GM19023 (cell line): ENCODE measurements at regions not wholly inside any gene's neighbourhood (a gene's known extent, or its start where the extent isn't known, plus 50 kb on each side); places are given as distances from the start of the nearest gene placed in this dataset.
"Not testable (repeated sequence)": the region's sequence is repeated elsewhere in the genome, so short reads cannot be mapped to it uniquely, and the experiment has no call there.

ENCODE experiments used
- ATAC-seq: cut with Tn5 transposase; IDR thresholded peaks from one replicate; pipeline ENCODE4 v1.9.1; 2021; ENCODE audit warnings: mild to moderate bottlenecking, moderate library complexity; ENCODE audit not compliant: unreplicated experiment

GRCh38 chr9:129301941-129302340 is 123.9 kb upstream of the IER5L start:
- ATAC-seq, result no peak

DNA sequence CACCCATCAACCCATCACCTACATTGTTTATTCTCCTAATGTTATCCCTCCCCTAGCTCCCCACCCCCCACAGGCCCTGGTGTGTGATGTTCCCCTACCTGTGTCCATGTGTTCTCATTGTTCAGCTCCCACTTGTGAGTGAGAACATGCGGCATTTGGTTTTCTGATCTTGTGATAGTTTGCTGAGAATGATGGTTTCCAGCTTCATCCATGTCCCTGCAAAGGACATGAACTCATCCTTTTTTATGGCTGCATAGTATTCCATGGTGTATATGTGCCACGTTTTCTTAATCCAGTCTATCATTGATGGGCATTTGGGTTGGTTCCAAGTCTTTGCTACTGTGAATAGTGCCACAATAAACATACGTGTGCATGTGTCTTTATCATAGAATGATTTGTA is 118.1 kb upstream of the IER5L start:
- not testable (repeated sequence) for ATAC-seq

DNA sequence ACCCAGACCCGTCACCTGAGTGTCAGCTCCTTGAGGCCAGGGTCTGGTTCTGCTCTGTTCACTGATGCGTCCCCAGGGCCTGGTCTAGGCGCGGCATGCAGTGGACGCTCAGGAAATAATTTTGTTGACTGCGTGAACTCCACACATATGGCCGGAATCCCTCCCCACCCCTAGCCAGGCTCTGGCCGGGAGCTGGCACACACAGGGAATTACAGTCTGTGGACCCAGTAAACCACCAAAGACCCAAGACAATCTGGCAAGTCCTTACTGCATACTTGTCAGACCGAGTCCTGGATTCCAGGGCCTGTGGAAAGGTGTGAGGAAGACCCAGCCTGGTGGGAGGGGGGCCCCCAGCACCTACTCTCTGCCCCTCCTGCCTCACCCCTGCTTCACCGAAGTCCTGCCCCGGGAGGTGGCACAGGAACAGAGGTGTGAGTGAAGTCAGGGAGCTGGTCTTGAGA is 113.0 kb upstream of the IER5L start:
- ATAC-seq, result no peak

GRCh38 chr9:129290606-129291005 is 112.5 kb upstream of the IER5L start:
- no peak for ATAC-seq

DNA sequence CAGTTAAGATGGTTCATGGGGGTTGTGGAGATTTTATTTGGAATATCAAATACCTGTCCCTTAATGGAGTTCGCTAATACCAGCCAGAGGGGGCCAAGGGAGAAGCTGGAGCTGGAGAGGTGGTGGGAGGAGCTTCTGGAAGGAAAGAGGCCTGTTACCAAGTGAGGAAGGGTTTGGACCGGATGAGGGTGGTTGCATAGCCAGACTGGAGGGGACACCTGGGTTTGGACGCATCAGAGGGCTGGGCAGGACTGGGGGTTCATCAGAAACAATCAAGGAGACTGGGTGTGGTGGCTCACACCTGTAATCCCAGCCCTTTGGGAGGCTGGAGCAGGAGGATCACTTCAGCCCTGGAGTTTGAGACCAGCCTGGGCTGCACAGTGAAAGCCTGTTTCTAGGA is 111.8 kb upstream of the IER5L start:
- no peak for ATAC-seq

DNA sequence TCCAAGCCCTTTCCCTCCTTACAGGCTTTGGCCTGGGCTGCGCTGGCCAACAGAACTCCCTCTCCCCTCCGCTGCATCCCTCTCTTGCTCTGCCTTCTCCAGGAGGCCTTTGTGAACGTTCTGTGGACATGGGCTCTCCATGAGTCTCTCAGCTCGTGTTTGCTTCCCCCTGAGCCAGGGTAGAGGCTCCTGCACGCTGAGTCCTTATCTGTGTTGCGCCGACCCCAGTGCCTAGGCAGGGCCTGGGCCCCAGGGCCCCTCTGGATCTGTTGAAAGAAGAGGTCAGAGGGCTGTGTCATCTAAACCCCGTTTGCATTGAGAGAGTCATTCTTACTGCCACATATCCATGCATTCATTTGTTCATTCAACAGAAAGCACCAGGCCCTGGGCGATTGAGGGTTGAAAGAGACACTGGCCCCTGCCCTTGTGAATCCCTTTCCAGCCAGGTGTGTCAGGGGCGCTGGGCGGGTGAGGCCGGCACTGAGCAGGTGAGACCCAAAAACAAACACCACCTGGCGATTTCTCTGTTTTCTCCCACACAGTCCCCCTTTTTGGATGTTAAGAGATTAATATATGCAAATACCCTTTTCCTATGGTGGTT is 111.2 kb upstream of the IER5L start:
- no peak for ATAC-seq

- no peak for ATAC-seq
Measured at GRCh38 chr9:129287619-129288305, 109.7 kb upstream of the IER5L start.

DNA sequence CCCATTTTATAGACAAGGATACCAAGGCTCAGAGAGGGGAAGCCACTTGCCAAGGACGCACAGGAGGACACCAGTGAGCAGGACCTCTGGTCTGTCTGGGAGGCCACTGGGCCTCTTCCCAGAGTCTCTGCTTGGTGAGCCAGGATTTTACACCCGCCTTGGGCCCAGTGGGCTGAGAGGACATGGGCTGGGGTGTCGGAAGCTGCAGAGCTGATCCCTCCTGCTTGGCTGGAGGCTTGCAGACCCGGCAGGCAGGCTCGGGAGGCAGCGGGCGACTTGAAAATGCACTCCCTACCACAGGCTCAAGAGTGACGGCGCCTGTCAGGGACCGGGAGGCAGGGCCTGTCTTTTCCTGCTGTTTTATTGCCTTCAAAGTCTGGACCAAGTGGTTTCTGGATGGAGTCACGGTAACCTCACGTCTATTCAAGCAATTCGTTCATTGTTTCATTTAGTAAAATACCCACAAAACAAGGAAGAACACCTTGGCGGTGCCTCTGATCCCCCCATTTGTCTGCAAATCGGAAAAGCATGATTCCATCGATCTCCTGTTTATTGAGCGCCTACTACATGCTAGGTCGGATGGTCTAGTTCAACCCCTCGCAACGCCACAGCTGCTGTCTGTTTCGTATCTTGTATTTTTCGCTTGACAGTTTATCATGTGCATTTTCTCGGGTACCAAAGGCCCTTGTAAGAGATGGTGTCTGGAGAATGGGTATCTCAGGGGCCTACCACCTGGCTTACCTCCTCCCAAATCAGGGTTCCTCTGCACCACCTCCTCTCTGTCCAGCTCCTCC is 108.1 kb upstream of the IER5L start:
- ATAC-seq, result no peak

DNA sequence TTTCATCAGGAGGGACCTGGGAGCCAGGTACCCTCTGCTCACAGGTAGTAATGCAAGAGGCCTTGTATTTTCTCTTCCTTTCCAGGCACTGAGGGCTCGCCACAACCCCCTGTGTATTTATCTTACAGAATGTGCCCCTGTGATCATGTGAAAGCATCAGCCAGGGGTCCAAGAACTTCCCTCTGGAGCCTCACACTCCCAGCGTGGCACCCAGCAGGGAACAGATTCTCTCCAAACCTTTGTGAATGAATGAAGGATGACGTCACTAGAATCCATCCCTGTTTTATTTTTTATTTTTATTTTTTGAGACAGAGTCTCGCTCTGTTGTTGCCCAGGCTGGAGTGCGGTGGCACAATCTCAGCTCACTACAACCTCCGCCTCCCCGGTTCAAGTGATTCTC is 107.3 kb upstream of the IER5L start:
- ATAC-seq, result no peak

GRCh38 chr9:129284607-129285291 is 106.7 kb upstream of the IER5L start:
- ATAC-seq, result no peak

GRCh38 chr9:129283705-129284606 is 105.9 kb upstream of the IER5L start:
- ATAC-seq, result no peak

DNA sequence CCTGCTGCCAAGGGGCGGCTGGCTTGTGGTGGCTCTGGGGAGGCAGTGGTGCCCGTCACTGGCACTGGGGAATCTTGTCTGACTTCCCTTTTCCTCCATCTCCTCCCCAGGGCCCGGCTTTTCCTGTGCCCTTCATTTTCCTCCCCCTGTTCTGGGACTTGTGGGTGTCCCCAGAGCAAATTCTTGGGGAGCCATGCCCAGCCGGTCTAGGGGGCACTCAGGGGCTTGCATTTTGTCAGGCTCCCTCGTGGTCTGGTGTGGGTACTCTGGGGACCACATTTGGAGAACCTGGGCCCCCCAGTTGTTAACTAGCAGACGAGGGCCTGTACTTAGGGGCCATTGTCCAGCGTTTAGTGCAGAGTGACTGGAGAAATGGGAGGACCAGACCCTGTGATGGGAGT is 105.2 kb upstream of the IER5L start:
- ATAC-seq, result no peak

DNA sequence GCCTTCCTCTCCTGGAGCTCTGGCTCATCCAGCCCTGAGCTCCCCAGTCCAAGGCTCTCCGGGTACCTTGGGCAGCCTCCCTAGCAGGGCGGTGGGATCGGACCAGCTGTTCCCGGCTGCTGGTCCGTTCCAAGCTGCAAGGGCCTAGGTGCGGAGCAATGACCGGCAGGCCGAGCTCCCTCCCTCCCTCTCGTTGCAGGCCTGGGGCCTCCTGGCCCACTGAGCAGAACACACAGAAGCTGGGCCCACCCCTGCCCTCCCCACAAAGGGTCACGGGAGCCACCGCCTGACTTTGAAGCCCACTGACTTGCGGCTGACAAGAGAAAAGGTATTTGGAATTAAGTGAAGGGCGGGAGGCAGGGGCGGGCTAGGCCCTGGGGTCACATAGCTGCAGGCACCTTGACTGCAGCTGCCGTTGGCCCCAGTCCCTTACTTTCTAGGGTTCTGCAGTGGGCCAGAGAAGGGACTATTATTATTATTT is 104.7 kb upstream of the IER5L start:
- ATAC-seq, result no peak

- ATAC-seq, result no peak
Measured at GRCh38 chr9:129282272-129282671, 104.2 kb upstream of the IER5L start.

DNA sequence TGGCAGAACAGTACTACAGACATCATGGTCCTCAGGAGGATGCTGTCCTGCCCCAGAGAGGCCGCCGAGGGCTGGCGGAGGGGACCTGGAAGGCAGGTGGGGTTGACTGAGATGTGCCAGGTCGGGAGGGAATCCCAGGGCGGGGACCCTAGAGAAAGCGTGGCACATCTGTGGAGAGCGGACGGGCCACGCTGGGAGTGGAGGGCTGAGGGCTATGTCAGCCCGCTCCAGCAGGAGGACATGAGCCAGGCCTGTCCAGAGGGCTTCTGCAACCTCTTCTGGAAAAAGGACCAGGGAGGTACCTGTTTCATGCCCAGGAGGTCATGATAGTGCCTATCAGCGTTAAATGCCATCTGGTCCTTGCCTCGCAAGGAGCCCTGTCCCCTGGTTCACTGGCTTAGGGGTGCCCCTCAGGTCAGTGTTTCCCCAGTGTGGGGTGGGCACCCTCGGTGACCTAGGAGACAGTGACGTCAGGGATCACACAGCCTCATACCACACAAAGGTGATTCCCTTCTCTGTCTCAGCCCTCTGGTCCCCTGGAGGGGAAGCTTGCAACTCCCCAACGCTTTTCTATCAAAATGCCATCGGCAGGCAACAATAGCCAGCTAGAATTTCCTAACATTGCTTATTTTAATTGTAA is 103.6 kb upstream of the IER5L start:
- ATAC-seq, result no peak

DNA sequence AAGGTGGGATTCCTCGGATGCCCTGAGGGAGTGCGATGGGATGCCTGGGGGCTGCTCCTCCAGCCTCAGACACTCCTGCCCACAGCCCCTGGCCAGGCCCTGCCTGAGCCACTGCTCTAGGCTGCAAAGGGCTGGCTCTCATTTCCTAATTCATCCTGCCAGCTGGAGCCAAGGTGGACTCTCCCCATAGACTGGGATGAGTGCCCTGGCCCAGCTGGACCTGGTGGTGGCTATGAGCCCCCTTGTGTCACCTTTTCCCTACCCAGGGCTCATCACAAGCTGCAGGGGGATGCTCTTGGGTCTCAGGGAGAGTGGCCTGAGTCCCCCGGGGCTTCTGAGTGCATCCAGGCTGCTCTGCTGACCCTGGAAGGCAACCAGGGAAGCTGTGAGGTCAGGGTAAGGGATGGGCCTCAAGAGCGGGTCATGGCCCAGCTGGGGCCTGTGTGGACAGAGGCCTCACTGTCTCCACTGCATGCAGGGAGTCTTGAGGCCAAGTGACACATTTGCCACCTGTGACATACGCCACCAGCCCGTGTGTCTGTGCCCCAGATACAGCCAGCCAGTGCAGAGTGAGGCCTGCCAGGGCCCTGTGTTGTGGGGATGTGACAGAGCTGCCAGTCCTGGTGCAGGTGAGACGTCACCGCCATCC is 102.7 kb upstream of the IER5L start:
- no peak for ATAC-seq

- no peak for ATAC-seq
Measured at GRCh38 chr9:129280236-129280622, 102.2 kb upstream of the IER5L start.

DNA sequence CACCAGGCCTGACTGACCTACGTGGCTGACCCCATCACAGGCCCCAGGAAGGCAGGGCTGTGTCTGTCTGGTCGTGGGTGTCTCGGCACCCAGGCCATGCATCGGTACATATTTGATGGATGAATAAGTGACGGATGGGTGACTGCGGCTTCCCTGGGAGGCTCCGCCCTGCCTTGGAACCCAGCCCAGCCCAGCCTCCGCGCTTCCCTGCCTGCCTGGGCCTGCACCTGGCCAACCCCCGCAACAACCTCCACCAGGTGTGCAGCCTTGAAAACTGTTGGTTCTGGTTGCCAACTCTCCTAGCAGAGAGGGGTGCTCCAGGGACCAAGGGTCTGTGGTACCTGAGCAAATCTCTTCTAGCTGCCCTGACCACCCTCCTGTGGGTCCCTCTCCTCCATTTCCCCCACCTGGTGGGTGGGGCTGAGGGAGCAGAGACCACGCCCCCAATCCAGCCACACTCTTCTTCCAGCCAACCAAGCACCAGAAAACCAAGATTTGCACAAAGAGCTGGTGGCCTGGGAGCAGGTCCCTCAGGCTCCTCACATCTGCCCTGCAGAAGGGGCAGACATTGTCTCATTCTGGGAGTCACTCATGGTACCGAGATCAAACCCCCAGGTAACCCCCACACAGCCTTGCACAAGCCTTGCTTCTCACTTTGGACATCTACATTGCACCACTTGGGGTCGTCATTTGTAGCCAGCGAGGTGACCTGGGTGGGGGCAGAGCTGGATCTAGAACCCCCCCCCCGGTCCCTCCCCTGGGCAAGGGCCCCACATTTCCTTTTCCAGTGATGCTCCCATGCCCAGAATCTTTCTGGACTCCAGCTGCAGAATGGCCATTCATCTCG is 100.6 kb upstream of the IER5L start:
- no peak for ATAC-seq
